ENCODE measurements at regions not wholly inside any gene's neighbourhood (a gene's known extent, or its start where the extent isn't known, plus 50 kb on each side); places are given as distances from the start of the nearest gene placed in this dataset.

DNA sequence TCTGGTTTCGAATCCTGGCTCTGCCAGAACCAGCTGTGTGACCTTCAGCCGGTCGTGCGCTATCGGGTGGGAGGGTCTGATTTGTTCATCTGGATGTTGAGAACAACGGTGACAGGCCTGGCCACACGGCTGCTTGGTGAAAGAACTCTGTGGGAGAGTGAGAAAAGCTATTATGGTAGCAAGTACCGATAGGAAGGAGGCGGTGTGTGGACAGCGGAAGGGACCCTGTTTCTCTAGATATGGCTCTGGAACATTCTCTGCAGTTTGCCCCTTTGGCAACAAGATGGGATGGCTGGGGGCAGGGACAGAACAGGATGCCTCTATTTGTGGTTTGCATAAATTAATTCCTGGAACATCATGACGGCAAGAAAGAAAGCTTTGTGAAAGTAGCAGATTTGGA, 347.3 kb downstream of the AACS start:
- H3K27me3 Mint-ChIP-seq = peaks cover 2% of the 10 kb centered on the region
- no peaks in the 10 kb centered on the region for H3K9me3 Mint-ChIP-seq (ENCODE audit: low read depth)
- no peak overlapping the region for H3K4me3 Mint-ChIP-seq
- no peak overlapping the region for H3K27ac Mint-ChIP-seq
- H3K4me1 Mint-ChIP-seq (ENCODE audit: low read depth) = no peaks in the 10 kb centered on the region
- H3K36me3 Mint-ChIP-seq = no peaks in the 10 kb centered on the region

DNA sequence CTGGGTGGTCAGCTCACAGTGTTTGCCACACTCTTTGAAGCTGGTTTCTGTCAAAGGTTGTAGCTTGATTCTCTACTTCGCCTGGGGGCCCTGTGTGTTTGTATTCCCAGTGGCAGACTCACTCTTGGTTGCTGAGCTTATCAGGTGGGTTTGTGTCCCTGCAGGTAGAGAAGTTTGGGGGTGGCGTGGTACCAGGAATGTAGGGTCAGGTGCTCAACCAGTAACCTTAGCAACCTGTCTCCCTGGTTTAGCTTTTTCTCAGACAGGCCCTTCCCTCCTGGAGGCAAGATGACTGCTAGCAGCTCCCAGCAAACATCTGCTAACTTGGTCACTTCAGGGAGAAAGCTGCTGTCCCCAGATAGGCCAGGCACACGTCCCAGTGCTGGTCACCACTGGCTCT, 352.2 kb downstream of the AACS start:
- Mint-ChIP-seq H3K4me1 (ENCODE audit: low read depth) (no peaks in the 10 kb centered on the region), H3K4me3 (no peak overlapping the region), H3K9me3 (ENCODE audit: low read depth) (peaks cover 23% of the 10 kb centered on the region), H3K27ac (no peak overlapping the region), H3K36me3 (no peaks in the 10 kb centered on the region), H3K27me3 (peaks cover 4% of the 10 kb centered on the region)

DNA sequence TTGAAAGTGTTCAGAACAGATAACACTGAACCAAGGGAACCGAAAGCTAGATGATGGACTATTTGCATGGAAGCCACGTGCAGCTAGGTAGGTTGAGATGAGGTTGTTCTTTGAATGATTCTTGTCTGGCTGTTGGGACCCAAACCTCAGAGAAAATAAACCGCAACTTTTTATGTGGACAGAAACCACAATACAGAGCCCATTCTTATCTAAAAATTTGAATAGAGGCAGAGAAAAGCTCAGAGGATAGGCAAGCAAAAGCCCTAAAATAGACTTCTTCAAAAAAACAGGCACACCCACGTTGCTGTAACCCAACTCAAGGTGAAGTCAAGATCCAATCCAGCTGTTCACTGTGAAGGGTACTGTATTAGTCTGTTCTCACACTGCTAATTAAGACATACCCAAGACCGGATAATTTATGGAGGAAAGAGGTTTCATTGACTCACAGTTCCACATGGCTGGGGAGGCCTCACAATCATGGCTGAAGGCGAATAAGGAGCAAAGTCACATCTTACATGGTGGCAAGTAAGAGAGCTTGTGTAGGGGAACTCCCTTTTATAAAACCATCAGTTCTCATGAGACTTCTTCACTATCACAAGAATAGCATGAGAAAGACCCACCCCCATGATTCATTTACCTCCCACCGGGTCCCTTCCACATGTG, 353.8 kb downstream of the AACS start:
- no peak overlapping the region for H3K27ac Mint-ChIP-seq
- H3K9me3 Mint-ChIP-seq (ENCODE audit: low read depth) = peaks cover 23% of the 10 kb centered on the region
- no peaks in the 10 kb centered on the region for H3K4me1 Mint-ChIP-seq (ENCODE audit: low read depth)
- H3K4me3 Mint-ChIP-seq = no peak overlapping the region
- H3K36me3 Mint-ChIP-seq = no peaks in the 10 kb centered on the region
- peaks cover 4% of the 10 kb centered on the region for H3K27me3 Mint-ChIP-seq

DNA sequence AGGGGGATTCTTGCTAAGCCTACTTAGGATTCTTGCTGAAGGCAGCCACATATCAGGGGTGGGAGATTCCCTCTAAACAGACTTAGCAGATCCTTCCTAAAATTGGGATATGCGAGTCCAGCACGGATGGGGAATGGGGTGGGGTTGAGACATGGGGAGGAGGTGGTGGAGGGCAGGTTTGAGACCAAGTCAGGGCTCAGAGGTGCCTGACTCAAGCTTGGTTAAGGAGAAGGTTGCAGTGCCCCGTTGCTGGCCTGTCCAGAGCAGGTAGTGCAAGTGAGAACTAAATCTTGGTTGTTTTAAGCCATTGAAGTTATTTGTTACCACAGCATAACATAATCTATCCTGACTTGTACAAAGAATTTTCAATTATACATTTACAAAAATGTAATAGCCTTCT, 359.7 kb downstream of the AACS start:
- Mint-ChIP-seq H3K9me3 (ENCODE audit: low read depth) (peaks cover 14% of the 10 kb centered on the region), H3K4me1 (ENCODE audit: low read depth) (no peaks in the 10 kb centered on the region)

DNA sequence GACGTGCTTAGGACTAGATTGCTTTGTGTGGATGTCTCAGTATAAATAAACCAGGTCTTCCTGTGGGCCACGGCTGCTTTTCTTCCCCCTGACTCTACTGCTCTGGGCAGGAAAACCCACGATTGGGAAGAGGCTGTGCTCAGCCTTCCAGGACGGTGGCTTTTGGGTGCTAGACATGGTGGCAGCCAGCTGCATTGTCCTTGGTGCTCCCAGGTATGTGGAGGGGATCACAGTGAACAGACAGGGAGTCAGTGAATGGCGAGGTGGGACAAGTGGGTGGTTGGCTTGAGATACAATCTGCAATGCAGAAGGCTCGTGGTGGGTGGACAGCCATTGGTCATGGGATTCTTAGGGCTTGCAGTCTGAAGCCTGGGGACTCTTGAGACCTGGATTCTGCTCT, 366.3 kb downstream of the AACS start:
- Mint-ChIP-seq H3K36me3 (no peaks in the 10 kb centered on the region), H3K4me3 (no peak overlapping the region)

More for the DNA sequence above, 359.7 kb downstream of the AACS start:
- H3K36me3 Mint-ChIP-seq = no peaks in the 10 kb centered on the region
- H3K27ac Mint-ChIP-seq = no peak overlapping the region
- no peak overlapping the region for H3K4me3 Mint-ChIP-seq
- peaks cover under 1% of the 10 kb centered on the region for H3K27me3 Mint-ChIP-seq

DNA sequence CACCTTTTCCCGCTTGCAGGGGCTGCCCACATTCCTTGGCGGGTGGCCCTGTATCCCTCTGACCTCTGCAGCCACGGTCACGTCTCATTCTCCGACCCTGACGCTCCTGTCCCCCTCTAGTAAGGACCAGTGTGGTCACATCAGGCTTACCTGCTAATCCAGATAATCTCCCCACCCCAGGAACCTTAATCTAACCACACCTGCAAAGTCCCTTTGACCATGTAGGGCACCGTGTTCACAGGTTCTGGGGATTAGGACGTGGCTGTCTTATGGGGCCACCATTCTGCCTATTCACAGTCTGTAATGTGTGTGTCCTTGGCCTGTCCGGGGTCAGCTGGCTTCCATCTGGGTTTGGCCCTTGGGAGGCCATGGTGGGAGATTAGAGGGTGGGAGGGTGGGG, 368.9 kb downstream of the AACS start:
- Mint-ChIP-seq H3K27ac (no peak overlapping the region), H3K27me3 (peaks cover 1% of the 10 kb centered on the region), H3K4me3 (no peak overlapping the region), H3K9me3 (ENCODE audit: low read depth) (no peaks in the 10 kb centered on the region), H3K4me1 (ENCODE audit: low read depth) (no peaks in the 10 kb centered on the region), H3K36me3 (no peaks in the 10 kb centered on the region)

More for the DNA sequence above, 366.3 kb downstream of the AACS start:
- Mint-ChIP-seq H3K4me1 (ENCODE audit: low read depth) (no peaks in the 10 kb centered on the region), H3K27me3 (peaks cover 1% of the 10 kb centered on the region), H3K27ac (no peak overlapping the region), H3K9me3 (ENCODE audit: low read depth) (no peaks in the 10 kb centered on the region)

DNA sequence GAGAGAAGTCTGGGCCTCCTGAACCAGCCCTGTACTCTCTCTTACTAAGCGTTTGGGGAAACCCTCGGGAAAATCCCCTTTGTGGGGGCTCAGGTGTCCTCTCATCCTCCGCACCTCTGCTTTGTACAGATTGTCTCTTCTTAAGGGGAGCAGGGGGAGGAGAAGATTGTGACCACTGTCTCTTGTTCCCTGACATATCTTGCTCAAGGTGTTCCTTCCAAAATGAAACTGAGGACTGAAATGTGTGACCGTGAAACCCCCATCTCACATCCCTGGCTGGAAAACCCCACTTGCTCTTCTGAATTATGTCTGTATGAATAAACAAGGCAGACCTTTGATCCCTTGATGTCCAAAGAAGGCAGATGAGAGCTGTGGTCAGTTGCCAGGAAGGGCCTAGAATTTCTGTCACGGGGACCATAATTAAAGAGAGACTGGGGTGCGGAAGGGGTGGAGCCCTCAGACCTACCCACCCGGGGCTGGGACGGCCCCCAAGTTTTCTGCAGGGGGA, 369.8 kb downstream of the AACS start:
- no peaks in the 10 kb centered on the region for H3K36me3 Mint-ChIP-seq
- H3K4me3 Mint-ChIP-seq = no peak overlapping the region
- H3K4me1 Mint-ChIP-seq (ENCODE audit: low read depth) = no peaks in the 10 kb centered on the region
- no peak overlapping the region for H3K27ac Mint-ChIP-seq
- peaks cover 1% of the 10 kb centered on the region for H3K27me3 Mint-ChIP-seq
- no peaks in the 10 kb centered on the region for H3K9me3 Mint-ChIP-seq (ENCODE audit: low read depth)

- Mint-ChIP-seq H3K36me3 (no peaks in the 10 kb centered on the region), H3K4me3 (no peak overlapping the region), H3K9me3 (ENCODE audit: low read depth) (no peaks in the 10 kb centered on the region), H3K27ac (no peak overlapping the region), H3K4me1 (ENCODE audit: low read depth) (no peaks in the 10 kb centered on the region), H3K27me3 (peaks cover 1% of the 10 kb centered on the region)
Observed at GRCh38 chr12:125435871-125436270, 370.6 kb downstream of the AACS start.

- Mint-ChIP-seq H3K9me3 (ENCODE audit: low read depth) (no peaks in the 10 kb centered on the region), H3K4me1 (ENCODE audit: low read depth) (no peaks in the 10 kb centered on the region), H3K27me3 (peaks cover 1% of the 10 kb centered on the region), H3K4me3 (no peak overlapping the region), H3K27ac (no peak overlapping the region), H3K36me3 (no peaks in the 10 kb centered on the region)
Observed at GRCh38 chr12:125436686-125437085, 371.5 kb downstream of the AACS start.

DNA sequence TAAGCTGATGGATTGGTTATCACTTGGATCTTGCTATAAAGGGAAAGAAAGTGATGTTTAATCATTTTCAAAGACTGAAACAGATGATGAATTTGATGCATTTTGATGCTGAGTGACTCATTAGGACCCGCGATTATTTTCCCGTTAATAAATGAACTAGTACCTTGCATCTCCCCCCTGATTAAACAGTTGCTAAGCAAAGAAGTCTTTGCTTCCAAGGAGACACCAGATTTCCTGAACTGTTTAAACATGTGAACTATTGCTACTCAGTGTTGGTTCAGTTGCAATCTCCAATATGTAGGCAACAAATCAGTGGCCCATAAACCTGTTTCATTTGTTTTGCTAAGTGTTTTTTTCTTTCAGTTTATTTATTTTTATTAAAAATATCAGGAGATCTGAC, 375.2 kb downstream of the AACS start:
- Mint-ChIP-seq H3K27ac (no peak overlapping the region), H3K27me3 (peaks cover 3% of the 10 kb centered on the region), H3K4me1 (ENCODE audit: low read depth) (no peaks in the 10 kb centered on the region), H3K4me3 (no peak overlapping the region), H3K9me3 (ENCODE audit: low read depth) (no peaks in the 10 kb centered on the region), H3K36me3 (no peaks in the 10 kb centered on the region)

DNA sequence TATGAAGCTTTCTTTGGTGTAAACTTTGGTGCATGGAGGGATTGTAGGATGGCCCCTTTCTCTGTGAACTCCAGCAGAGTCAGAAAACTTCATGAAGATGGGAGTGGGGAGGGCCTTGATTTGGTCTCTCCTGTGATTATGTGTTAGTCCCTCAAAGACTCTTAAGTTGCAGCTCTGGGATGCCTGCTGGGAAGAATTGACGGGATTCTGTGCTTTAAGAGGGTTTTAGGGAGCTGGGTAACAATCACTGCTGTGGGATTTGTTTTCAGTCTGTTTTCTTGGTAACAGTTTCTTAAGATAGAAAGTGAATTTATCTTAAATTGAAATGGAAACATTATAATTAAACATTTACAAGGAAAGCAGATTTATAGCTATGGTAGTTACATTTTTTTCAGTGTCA, 378.1 kb downstream of the AACS start:
- Mint-ChIP-seq H3K36me3 (no peaks in the 10 kb centered on the region), H3K9me3 (ENCODE audit: low read depth) (no peaks in the 10 kb centered on the region), H3K27me3 (peaks cover 3% of the 10 kb centered on the region), H3K4me1 (ENCODE audit: low read depth) (no peaks in the 10 kb centered on the region), H3K27ac (no peak overlapping the region), H3K4me3 (no peak overlapping the region)

DNA sequence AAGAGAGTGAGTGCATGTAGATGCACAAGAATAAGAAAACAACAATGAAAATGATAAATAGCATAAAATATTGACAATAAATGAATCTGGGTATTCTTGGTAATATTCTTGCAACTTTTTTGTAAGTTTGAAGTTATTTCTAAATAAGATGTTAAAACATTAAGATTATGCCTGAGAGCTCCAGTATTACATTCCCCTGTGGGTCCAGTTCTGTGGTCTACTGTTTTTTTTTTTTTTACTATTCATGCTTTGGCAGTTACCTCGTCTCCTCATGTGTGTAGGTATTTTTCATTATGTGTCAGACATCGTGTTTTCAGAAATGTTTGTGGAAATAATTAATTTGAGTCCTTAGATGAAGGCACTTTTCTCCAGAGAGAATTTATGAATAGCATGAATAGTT, 386.2 kb downstream of the AACS start:
- H3K36me3 Mint-ChIP-seq = no peaks in the 10 kb centered on the region
- peaks cover 2% of the 10 kb centered on the region for H3K27me3 Mint-ChIP-seq
- no peak overlapping the region for H3K27ac Mint-ChIP-seq
- H3K4me1 Mint-ChIP-seq (ENCODE audit: low read depth) = no peaks in the 10 kb centered on the region
- H3K4me3 Mint-ChIP-seq = no peak overlapping the region
- peaks cover 18% of the 10 kb centered on the region for H3K9me3 Mint-ChIP-seq (ENCODE audit: low read depth)

DNA sequence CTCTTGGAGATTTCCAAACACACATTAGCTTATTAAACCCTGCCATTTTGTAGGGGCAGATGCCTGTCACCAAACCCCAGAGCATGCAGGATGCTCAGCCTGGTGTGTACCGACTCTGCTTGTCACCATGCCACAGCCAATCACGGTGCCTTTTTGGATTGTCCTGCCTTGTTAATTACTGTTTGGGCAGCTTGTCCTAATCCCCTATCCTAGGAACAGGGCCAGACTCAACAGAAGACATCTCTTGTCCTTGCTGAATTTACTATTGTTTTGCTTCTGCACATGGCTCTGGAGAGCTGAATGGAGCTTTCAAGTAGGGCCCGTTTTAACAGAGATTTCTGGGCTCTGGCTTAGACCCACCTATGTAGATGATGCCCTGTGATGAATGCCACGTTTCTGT, 388.5 kb downstream of the AACS start:
- H3K4me1 Mint-ChIP-seq (ENCODE audit: low read depth) = no peaks in the 10 kb centered on the region
- peaks cover 12% of the 10 kb centered on the region for H3K27me3 Mint-ChIP-seq
- H3K36me3 Mint-ChIP-seq = no peaks in the 10 kb centered on the region
- H3K4me3 Mint-ChIP-seq = no peak overlapping the region
- H3K9me3 Mint-ChIP-seq (ENCODE audit: low read depth) = peaks cover 18% of the 10 kb centered on the region
- H3K27ac Mint-ChIP-seq = no peak overlapping the region

DNA sequence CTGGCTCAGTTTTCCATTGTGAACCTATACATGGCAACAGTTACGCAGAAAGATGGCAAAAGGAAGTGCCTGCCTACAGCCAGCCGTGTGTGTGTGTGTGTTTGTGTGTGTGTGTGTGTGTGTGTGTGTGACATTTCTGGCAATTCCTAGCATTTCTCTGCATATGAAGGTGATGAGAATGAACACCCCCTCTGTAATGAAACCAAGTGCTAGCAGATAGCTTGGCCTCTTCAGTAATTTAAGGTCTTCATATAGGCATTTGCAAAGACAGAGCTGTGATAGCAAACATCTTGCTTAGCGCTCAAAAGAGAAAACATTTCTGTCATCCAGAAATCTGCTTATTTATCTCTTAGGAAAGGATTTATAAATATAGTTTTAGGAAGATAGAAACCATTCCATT, 389.1 kb downstream of the AACS start:
- no peak overlapping the region for H3K27ac Mint-ChIP-seq
- H3K27me3 Mint-ChIP-seq = peaks cover 12% of the 10 kb centered on the region
- peaks cover 16% of the 10 kb centered on the region for H3K9me3 Mint-ChIP-seq (ENCODE audit: low read depth)
- H3K4me1 Mint-ChIP-seq (ENCODE audit: low read depth) = no peaks in the 10 kb centered on the region
- no peaks in the 10 kb centered on the region for H3K36me3 Mint-ChIP-seq
- no peak overlapping the region for H3K4me3 Mint-ChIP-seq

DNA sequence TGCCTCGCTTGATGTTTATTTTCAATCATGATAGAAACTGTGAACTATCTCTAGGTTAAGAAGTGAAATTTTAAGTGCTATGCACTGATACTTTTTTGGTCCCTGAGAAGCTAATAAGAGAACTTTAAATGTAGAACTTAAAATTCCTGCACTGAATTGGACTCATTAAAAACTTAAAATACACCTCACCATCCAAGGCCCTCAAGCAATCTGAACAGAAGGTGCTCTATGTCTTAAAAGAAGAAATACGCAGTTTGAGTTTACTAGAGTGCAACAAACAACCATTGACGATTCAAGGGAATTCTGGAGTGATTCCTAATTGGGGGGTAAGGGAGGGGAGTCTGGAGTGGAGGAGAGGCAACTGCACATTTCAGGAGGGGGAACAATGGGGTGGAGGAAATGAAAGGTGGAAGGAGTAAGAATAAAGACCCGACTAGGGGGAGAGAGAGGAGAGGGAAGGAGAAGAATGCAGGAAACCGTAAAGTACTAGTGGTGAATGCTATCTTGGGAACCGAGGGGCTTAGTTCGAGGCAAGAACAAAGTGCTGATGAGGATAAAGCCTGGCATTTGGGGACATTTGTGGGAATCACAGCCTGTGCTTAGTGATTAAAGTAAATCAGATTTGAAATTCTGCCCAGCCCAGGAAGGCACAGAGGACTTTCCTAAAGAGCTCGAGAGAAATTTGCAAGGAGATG, 389.7 kb downstream of the AACS start:
- Mint-ChIP-seq H3K4me1 (ENCODE audit: low read depth) (no peaks in the 10 kb centered on the region), H3K27me3 (peaks cover 12% of the 10 kb centered on the region), H3K9me3 (ENCODE audit: low read depth) (peaks cover 10% of the 10 kb centered on the region), H3K27ac (no peak overlapping the region), H3K4me3 (no peak overlapping the region), H3K36me3 (no peaks in the 10 kb centered on the region)

- no peaks in the 10 kb centered on the region for H3K36me3 Mint-ChIP-seq
- no peak overlapping the region for H3K27ac Mint-ChIP-seq
- no peak overlapping the region for H3K4me3 Mint-ChIP-seq
- H3K4me1 Mint-ChIP-seq (ENCODE audit: low read depth) = no peaks in the 10 kb centered on the region
- H3K9me3 Mint-ChIP-seq (ENCODE audit: low read depth) = peaks cover 8% of the 10 kb centered on the region
- H3K27me3 Mint-ChIP-seq = peaks cover 10% of the 10 kb centered on the region
Observed at GRCh38 chr12:125455556-125455955, 390.3 kb downstream of the AACS start.
